IMR-90 (cell line): ENCODE measurements at regions not wholly inside any gene's neighbourhood (a gene's known extent, or its start where the extent isn't known, plus 50 kb on each side); places are given as distances from the start of the nearest gene placed in this dataset.

ENCODE experiments used
- ATAC-seq: fragments of 200-7000 bp; cut with Tn5 transposase; 2 replicates; pipeline ENCODE4 v1.9.1; 2020; ENCODE audit warnings: low read depth, mild to moderate bottlenecking, moderate library complexity
- BruUV-seq: library from RNA; stranded (reverse); fragments of 400-500 nt; replicated peaks from 2 replicates; lab custom pipeline; 2021; lab: Mats Ljungman, UMichigan
- CTCF ChIA-PET: fragments of 300-600 bp; formaldehyde crosslinking; extraction: SDS; loops from one replicate; lab custom pipeline; 2021; ENCODE audit warnings: antibody characterized with exemption; lab: Yijun Ruan, JAX
- POLR2A ChIA-PET: fragments of 300-600 bp; sonication (Branson Sonifier 250); formaldehyde crosslinking; loops from one replicate; lab custom pipeline; 2022; ENCODE audit warnings: antibody characterized with exemption; ENCODE audit not compliant: unreplicated experiment; lab: Charles Lee
- DNase-seq: peaks from one replicate; pipeline ENCODE4 v3.0.0; 2013
- H2AFZ ChIP-seq: replicated peaks from 2 replicates; pipeline ENCODE3; 2013; ENCODE audit warnings: low read length, mild to moderate bottlenecking; ENCODE audit not compliant: poor library complexity
- H2AK5ac ChIP-seq: 2 replicates; pipeline ENCODE4 v1.6.1; 2013; ENCODE audit warnings: low read depth, low read length, inconsistent platforms
- H2AK9ac ChIP-seq: replicated peaks from 2 replicates; pipeline ENCODE3; 2013; ENCODE audit warnings: mild to moderate bottlenecking, low read depth, low read length, moderate library complexity; ENCODE audit not compliant: poor library complexity
- H2BK120ac ChIP-seq: 2 replicates; pipeline ENCODE4 v1.6.1; 2013; ENCODE audit warnings: low read depth, low read length, inconsistent platforms
- H2BK15ac ChIP-seq: 3 replicates; pipeline ENCODE4 v1.6.1; 2013; ENCODE audit warnings: low read depth, low read length, inconsistent platforms
- H2BK20ac ChIP-seq: 2 replicates; pipeline ENCODE4 v1.6.1; 2013; ENCODE audit warnings: low read depth, mild to moderate bottlenecking, inconsistent platforms, low read length, moderate library complexity
- H2BK5ac ChIP-seq: 2 replicates; pipeline ENCODE4 v1.6.1; 2013; ENCODE audit warnings: mild to moderate bottlenecking, low read depth, low read length, inconsistent platforms; ENCODE audit not compliant: poor library complexity, severe bottlenecking
- H3K14ac ChIP-seq: replicated peaks from 2 replicates; pipeline ENCODE4 v1.6.1; 2013; ENCODE audit warnings: low read depth, low read length, inconsistent platforms
- H3K18ac ChIP-seq: 2 replicates; pipeline ENCODE4 v1.6.1; 2013; ENCODE audit warnings: low read depth, low read length, control low read depth
- H3K23ac ChIP-seq: 2 replicates; pipeline ENCODE4 v1.6.1; 2013; ENCODE audit warnings: low read depth, low read length, inconsistent platforms
- H3K27ac ChIP-seq: 2 replicates; pipeline ENCODE4 v1.5.1; 2013; ENCODE audit warnings: mild to moderate bottlenecking, control low read depth, low read length; ENCODE audit not compliant: insufficient read depth
- H3K27me3 ChIP-seq: 2 replicates; pipeline ENCODE4 v1.6.1; 2013; ENCODE audit warnings: low read length; ENCODE audit not compliant: control insufficient read depth, insufficient read depth
- H3K36me3 ChIP-seq: 2 replicates; pipeline ENCODE4 v1.6.1; 2013; ENCODE audit warnings: low read length, mixed read lengths; ENCODE audit not compliant: control insufficient read depth, insufficient read depth
- H3K4ac ChIP-seq: 2 replicates; pipeline ENCODE4 v1.6.1; 2013; ENCODE audit warnings: low read depth, low read length, inconsistent platforms
- H3K4me1 ChIP-seq: 2 replicates; pipeline ENCODE4 v1.6.1; 2013; ENCODE audit warnings: low read length, mixed read lengths; ENCODE audit not compliant: control insufficient read depth, insufficient read depth
- H3K4me2 ChIP-seq: 2 replicates; pipeline ENCODE4 v1.6.1; 2013; ENCODE audit warnings: low read depth, mild to moderate bottlenecking, control low read depth, low read length, moderate library complexity
- H3K4me3 ChIP-seq: 2 replicates; pipeline ENCODE4 v1.5.1; 2013; ENCODE audit warnings: low read depth, mild to moderate bottlenecking, control low read depth, low read length, moderate library complexity; ENCODE audit not compliant: insufficient read depth
- H3K56ac ChIP-seq: 2 replicates; pipeline ENCODE4 v1.6.1; 2013; ENCODE audit warnings: low read length, inconsistent platforms; ENCODE audit not compliant: insufficient read depth; ENCODE audit errors: extremely low read depth
- H3K79me1 ChIP-seq, 2 experiments: 2 replicates each; pipeline ENCODE4 v1.6.1; 2013; ENCODE audit warnings: low read length in 2 of 2, inconsistent platforms in 1 of 2, low read depth in 1 of 2
- H3K9ac ChIP-seq: 2 replicates; pipeline ENCODE4 v1.6.1; 2013; ENCODE audit warnings: low read depth, low read length, control low read depth
- H3K9me1 ChIP-seq: 2 replicates; pipeline ENCODE4 v1.6.1; 2013; ENCODE audit warnings: low read length, inconsistent platforms; ENCODE audit not compliant: insufficient read depth
- H3K9me3 ChIP-seq: 2 replicates; pipeline ENCODE4 v1.6.1; 2013; ENCODE audit warnings: low read length; ENCODE audit not compliant: control insufficient read depth, insufficient read depth
- H4K20me1 ChIP-seq: 2 replicates; pipeline ENCODE4 v1.6.1; 2013; ENCODE audit warnings: low read length, inconsistent platforms; ENCODE audit not compliant: insufficient read depth
- H4K5ac ChIP-seq: 2 replicates; pipeline ENCODE4 v1.6.1; 2013; ENCODE audit warnings: mild to moderate bottlenecking, low read depth, low read length, control low read depth
- H4K8ac ChIP-seq, 2 experiments: 2 replicates each; pipeline ENCODE4 v1.6.1; 2013; ENCODE audit warnings: low read depth in 2 of 2, low read length in 2 of 2, control low read depth in 1 of 2, inconsistent platforms in 1 of 2
- H4K91ac ChIP-seq: 2 replicates; pipeline ENCODE4 v1.6.1; 2013; ENCODE audit warnings: low read depth, low read length, inconsistent platforms; ENCODE audit not compliant: insufficient read depth
- BHLHE40 ChIP-seq: fragments of 150-350 bp; IDR thresholded peaks from 2 replicates; pipeline ENCODE4 v1.6.1; 2016; ENCODE audit warnings: mild to moderate bottlenecking, low read depth, low read length
- CEBPB ChIP-seq: IDR thresholded peaks from 2 replicates; pipeline ENCODE4 v1.6.1; 2012; ENCODE audit warnings: low read depth, low read length, improper control_type of control experiment
- CHD1 ChIP-seq: IDR thresholded peaks from 2 replicates; pipeline ENCODE4 v1.6.1; 2012; ENCODE audit warnings: low read depth, low read length, improper control_type of control experiment
- CTCF ChIP-seq: conservative IDR thresholded peaks from 2 replicates; pipeline ENCODE4 v1.5.1; 2012; ENCODE audit warnings: mild to moderate bottlenecking, low read depth, low read length, improper control_type of control experiment
- ELK1 ChIP-seq: fragments of 150-350 bp; IDR thresholded peaks from 2 replicates; pipeline ENCODE4 v1.6.1; 2016; ENCODE audit warnings: low read depth, mild to moderate bottlenecking, low read length, moderate library complexity, borderline replicate concordance
- FOS ChIP-seq: fragments of 150-350 bp; IDR thresholded peaks from 2 replicates; pipeline ENCODE4 v1.6.1; 2016; ENCODE audit warnings: low read depth, low read length
- MAFK ChIP-seq: IDR thresholded peaks from 2 replicates; pipeline ENCODE4 v1.6.1; 2012; ENCODE audit warnings: low read depth, low read length, improper control_type of control experiment
- MAZ ChIP-seq: IDR thresholded peaks from 2 replicates; pipeline ENCODE4 v1.6.1; 2012; ENCODE audit warnings: low read depth, mild to moderate bottlenecking, low read length, improper control_type of control experiment, moderate library complexity, borderline replicate concordance
- MXI1 ChIP-seq: IDR thresholded peaks from 2 replicates; pipeline ENCODE4 v1.6.1; 2012; ENCODE audit warnings: low read depth, mild to moderate bottlenecking, low read length, moderate library complexity, borderline replicate concordance
- NFE2L2 ChIP-seq: fragments of 150-350 bp; IDR thresholded peaks from 2 replicates; pipeline ENCODE4 v1.6.1; 2016; ENCODE audit warnings: low read depth, mild to moderate bottlenecking, low read length
- POLR2A ChIP-seq: IDR thresholded peaks from 2 replicates; pipeline ENCODE4 v1.6.1; 2012; ENCODE audit warnings: mild to moderate bottlenecking, low read depth, low read length
- RAD21 ChIP-seq: IDR thresholded peaks from 2 replicates; pipeline ENCODE4 v1.6.1; 2012; ENCODE audit warnings: low read length, improper control_type of control experiment
- RCOR1 ChIP-seq: IDR thresholded peaks from 2 replicates; pipeline ENCODE4 v1.6.1; 2012; ENCODE audit warnings: mild to moderate bottlenecking, low read length, improper control_type of control experiment; ENCODE audit not compliant: insufficient replicate concordance
- RFX5 ChIP-seq: IDR thresholded peaks from 2 replicates; pipeline ENCODE4 v1.8.0; 2012; ENCODE audit warnings: low read depth, mild to moderate bottlenecking, low read length, moderate library complexity
- SMC3 ChIP-seq: fragments of 150-350 bp; IDR thresholded peaks from 2 replicates; pipeline ENCODE4 v1.6.1; 2016; ENCODE audit warnings: low read depth, mild to moderate bottlenecking, antibody characterized with exemption, low read length, moderate library complexity
- USF2 ChIP-seq: fragments of 150-350 bp; IDR thresholded peaks from 2 replicates; pipeline ENCODE4 v1.6.1; 2017; ENCODE audit warnings: mild to moderate bottlenecking, antibody characterized with exemption, low read length, low read depth
- WGBS, 2 experiments: methylation state at CpG; one replicate each; pipeline versions ENCODE4 v1.1.5 to v1.1.7; 2013; ENCODE audit warnings: missing lambda C conversion rate in 2 of 2; ENCODE audit not compliant: insufficient read length in 1 of 2; ENCODE audit errors: extremely low coverage in 2 of 2; 5-methylcytosine and 5-hydroxymethylcytosine counted together
- dilution Hi-C: fragments of 300-500 bp; cut with HindIII; formaldehyde crosslinking; loops from one replicate; pipeline ENCODE4 v1.14.3; 2018; ENCODE audit warnings: low sequenced_read_pairs; ENCODE audit not compliant: unreplicated experiment
- in situ Hi-C: fragments of 300-500 bp; cut with MboI; formaldehyde crosslinking; loops from 3 replicates; pipeline ENCODE4 v1.14.3; 2019; ENCODE audit warnings: low sequenced_read_pairs, inconsistent platforms, mixed read lengths
- intact Hi-C: fragments of 100-400 bp; cut with micrococcal nuclease; formaldehyde crosslinking; loops from 2 replicates; pipeline ENCODE4 v1.10.0; 2022

- in situ Hi-C loops: no loop called here
- no peaks in the 10 kb centered on the region for H4K20me1 ChIP-seq
- whole genome bisulfite sequencing, 2 experiments: no CpG with 5 or more reads among the region's 1 CpG
- H3K18ac ChIP-seq: no peak overlapping the region
- H3K4me1 ChIP-seq: no peaks in the 10 kb centered on the region
- no peak overlapping the region for H2BK15ac ChIP-seq
- no peak overlapping the region for H3K4ac ChIP-seq
- intact Hi-C loops: no loop called here
- H2BK5ac ChIP-seq: no peak overlapping the region
- TF ChIP-seq CEBPB (no peak), MAFK (no peak), RAD21 (no peak), FOS (no peak), USF2 (no peak), BHLHE40 (no peak), POLR2A (no peak), RFX5 (no peak), RCOR1 (no peak), SMC3 (no peak), MXI1 (no peak), ELK1 (no peak), CHD1 (no peak), NFE2L2 (no peak), CTCF (no peak), MAZ (no peak)
- BruUV-seq: no TSS peak
- no peaks in the 10 kb centered on the region for H3K36me3 ChIP-seq
- no peak overlapping the region for H3K14ac ChIP-seq
- dilution Hi-C loops: no loop called here
- no peaks in the 10 kb centered on the region for H3K27me3 ChIP-seq
- POLR2A ChIA-PET: no interaction called here
- H2AK5ac ChIP-seq: no peak overlapping the region
- no peak overlapping the region for H4K5ac ChIP-seq
- ATAC-seq: no peak
- no peak overlapping the region for H3K23ac ChIP-seq
- no peak overlapping the region for H2AFZ ChIP-seq
- no peaks in the 10 kb centered on the region for H3K9me1 ChIP-seq
- no peak overlapping the region for H3K4me3 ChIP-seq
- H3K4me2 ChIP-seq: no peak overlapping the region
- no peak overlapping the region for H3K9ac ChIP-seq
- no peak overlapping the region for H2AK9ac ChIP-seq
- H4K91ac ChIP-seq: no peak overlapping the region
- no peaks in the 10 kb centered on the region for H3K79me1 ChIP-seq
- no peak overlapping the region for H3K56ac ChIP-seq
- CTCF ChIA-PET: no interaction called here
- H4K8ac ChIP-seq: no peak overlapping the region
- H3K9me3 ChIP-seq: no peaks in the 10 kb centered on the region
- DNase-seq: no peak
- no peak overlapping the region for H2BK120ac ChIP-seq
- no peak overlapping the region for H3K27ac ChIP-seq
- H2BK20ac ChIP-seq: no peak overlapping the region
These were observed 166.6 kb upstream of the SETBP1 start for GRCh38 chr18:44514106-44514505.
